ENCODE measurements at regions not wholly inside any gene's neighbourhood (a gene's known extent, or its start where the extent isn't known, plus 50 kb on each side); places are given as distances from the start of the nearest gene placed in this dataset.

DNA sequence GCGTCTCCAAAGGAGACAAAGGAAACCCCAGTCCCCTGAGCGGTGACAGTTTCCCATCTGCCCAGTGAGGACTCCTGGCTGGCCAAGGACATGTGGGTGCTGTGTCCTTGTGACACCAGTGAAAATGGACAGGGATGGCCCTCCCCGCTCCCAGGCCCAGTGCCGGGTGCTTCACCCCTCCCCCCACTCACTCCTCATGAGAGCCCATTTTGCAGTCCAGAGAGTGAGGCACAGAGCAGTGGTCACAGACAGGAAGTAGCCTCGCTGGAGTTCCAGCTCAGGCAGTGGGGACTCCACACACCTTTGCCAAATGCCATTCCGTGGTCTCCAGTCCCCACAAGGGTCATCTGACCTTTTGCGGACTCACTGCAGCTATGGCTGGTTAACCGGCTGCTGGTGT is 642.9 kb downstream of the PTPRU start:
- Histone ChIP-seq H3K4me3 (no peak overlapping the region), H3K4me1 (peaks cover 15 to 19% of the 10 kb centered on the region in 2 donors), H3K27me3 (no peaks in the 10 kb centered on the region), H3K9me3 (no peaks in the 10 kb centered on the region), H3K36me3 (no peaks in the 10 kb centered on the region), H3K27ac (no peak overlapping the region)
- intact Hi-C loops (cut with DNase I; ENCODE audit: low total_unique reads) (no loop called here), in situ Hi-C loops (cut with MboI; ENCODE audit: low sequenced_read_pairs in 4 of 4) (no loop called here)
- no peak for DNase-seq
- no peak for ATAC-seq
- TF ChIP-seq POLR2A (IDR thresholded peaks at IDR 0.05): no peak
- TF ChIP-seq, protein P1, sequence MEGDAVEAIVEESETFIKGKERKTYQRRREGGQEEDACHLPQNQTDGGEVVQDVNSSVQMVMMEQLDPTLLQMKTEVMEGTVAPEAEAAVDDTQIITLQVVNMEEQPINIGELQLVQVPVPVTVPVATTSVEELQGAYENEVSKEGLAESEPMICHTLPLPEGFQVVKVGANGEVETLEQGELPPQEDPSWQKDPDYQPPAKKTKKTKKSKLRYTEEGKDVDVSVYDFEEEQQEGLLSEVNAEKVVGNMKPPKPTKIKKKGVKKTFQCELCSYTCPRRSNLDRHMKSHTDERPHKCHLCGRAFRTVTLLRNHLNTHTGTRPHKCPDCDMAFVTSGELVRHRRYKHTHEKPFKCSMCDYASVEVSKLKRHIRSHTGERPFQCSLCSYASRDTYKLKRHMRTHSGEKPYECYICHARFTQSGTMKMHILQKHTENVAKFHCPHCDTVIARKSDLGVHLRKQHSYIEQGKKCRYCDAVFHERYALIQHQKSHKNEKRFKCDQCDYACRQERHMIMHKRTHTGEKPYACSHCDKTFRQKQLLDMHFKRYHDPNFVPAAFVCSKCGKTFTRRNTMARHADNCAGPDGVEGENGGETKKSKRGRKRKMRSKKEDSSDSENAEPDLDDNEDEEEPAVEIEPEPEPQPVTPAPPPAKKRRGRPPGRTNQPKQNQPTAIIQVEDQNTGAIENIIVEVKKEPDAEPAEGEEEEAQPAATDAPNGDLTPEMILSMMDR (IDR thresholded peaks at IDR 0.05 in 4 of 5, conservative IDR thresholded peaks at IDR 0.05 in 1 of 5): no peak

DNA sequence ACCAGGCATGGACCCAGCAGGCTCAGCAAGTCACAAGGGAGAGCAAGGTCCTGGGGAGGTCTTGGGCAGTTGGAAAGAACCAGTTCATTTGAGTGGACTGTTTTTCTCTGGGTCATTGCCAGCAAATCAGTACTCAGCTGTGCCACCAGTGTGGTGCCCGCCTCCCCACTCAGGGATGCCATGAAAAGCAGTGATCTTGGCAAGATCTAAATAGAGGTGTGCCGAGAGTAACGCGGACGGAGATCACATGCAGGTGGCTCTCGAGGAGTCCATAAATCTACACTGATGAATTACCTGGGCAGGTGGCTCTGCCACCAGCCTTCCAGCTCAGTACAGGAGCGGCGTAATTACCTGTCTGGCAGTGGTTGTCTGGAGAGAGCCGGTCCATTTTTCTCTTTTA is 642.2 kb downstream of the PTPRU start:
- in situ Hi-C loops (cut with MboI; ENCODE audit: low sequenced_read_pairs in 4 of 4) (no loop called here), intact Hi-C loops (cut with DNase I; ENCODE audit: low total_unique reads) (no loop called here)
- no peak overlapping the region for H3K4me3 ChIP-seq
- H3K27me3 ChIP-seq: no peaks in the 10 kb centered on the region
- DNase-seq: no peak
- no peak for ATAC-seq
- TF ChIP-seq, protein P1 (IDR thresholded peaks at IDR 0.05 in 4 of 5, conservative IDR thresholded peaks at IDR 0.05 in 1 of 5): no peak
- no peak for TF ChIP-seq POLR2A (IDR thresholded peaks at IDR 0.05)
- H3K36me3 ChIP-seq: no peaks in the 10 kb centered on the region
- H3K27ac ChIP-seq: no peak overlapping the region
- H3K4me1 ChIP-seq: peaks cover 15 to 19% of the 10 kb centered on the region in 2 donors
- H3K9me3 ChIP-seq: no peaks in the 10 kb centered on the region

DNA sequence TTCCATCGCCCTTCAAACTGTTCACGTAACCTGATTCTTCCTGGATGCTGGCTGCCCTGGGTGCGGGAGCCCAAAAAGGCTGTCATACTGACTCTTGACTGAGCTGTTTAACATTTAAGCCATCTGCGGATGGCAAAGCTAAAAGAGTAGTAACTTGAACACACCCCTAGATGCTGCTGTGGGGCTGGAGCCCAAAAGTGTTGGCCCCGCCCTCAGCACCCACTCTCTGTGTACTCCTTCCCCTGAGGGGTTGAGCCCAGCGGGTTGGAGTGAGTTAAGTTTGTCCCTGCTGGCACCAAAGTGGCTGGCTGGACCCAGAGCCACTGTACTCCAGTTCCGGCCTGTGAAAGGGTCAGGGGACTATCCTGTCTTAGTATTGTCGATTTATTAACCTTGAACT is 640.6 kb downstream of the PTPRU start:
- in situ Hi-C loops (cut with MboI; ENCODE audit: low sequenced_read_pairs in 4 of 4) (no loop called here), intact Hi-C loops (cut with DNase I; ENCODE audit: low total_unique reads) (no loop called here)
- H3K4me3 ChIP-seq: no peak overlapping the region
- ATAC-seq (no peak), DNase-seq (no peak)
- no peaks in the 10 kb centered on the region for H3K27me3 ChIP-seq
- no peaks in the 10 kb centered on the region for H3K9me3 ChIP-seq
- H3K36me3 ChIP-seq: no peaks in the 10 kb centered on the region
- no peak for TF ChIP-seq POLR2A (IDR thresholded peaks at IDR 0.05)
- TF ChIP-seq, protein P1 (IDR thresholded peaks at IDR 0.05 in 4 of 5, conservative IDR thresholded peaks at IDR 0.05 in 1 of 5): no peak
- H3K27ac ChIP-seq: no peak overlapping the region
- H3K4me1 ChIP-seq: peaks cover 15 to 19% of the 10 kb centered on the region in 2 donors

DNA sequence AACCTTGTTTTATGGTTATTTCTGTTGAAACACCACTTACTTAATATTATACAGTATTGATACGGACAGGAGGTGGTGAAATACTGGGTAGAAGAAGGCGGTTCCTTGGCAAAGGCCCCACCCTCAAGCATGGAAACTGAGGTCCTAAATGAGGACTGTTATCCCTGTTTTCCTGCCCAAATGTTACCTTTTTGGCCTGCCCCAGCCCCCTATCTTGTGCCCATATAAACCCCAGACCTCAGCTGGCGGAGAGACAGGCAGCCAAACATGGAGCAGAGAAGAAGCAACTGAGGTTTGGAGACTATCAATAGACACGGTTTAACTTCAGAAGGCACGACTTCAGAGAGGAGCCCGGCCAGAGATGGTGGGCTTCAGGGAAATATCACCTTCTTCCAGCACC is 640.1 kb downstream of the PTPRU start:
- Histone ChIP-seq H3K4me3 (no peak overlapping the region), H3K36me3 (no peaks in the 10 kb centered on the region), H3K4me1 (peaks cover 15 to 19% of the 10 kb centered on the region in 2 donors), H3K27me3 (no peaks in the 10 kb centered on the region), H3K27ac (no peak overlapping the region), H3K9me3 (no peaks in the 10 kb centered on the region)
- no peak for DNase-seq
- in situ Hi-C loops (cut with MboI; ENCODE audit: low sequenced_read_pairs in 4 of 4): no loop called here
- TF ChIP-seq, protein P1 (IDR thresholded peaks at IDR 0.05 in 4 of 5, conservative IDR thresholded peaks at IDR 0.05 in 1 of 5): no peak
- TF ChIP-seq POLR2A (IDR thresholded peaks at IDR 0.05): no peak
- intact Hi-C loops (cut with DNase I; ENCODE audit: low total_unique reads): no loop called here
- no peak for ATAC-seq

- Histone ChIP-seq H3K36me3 (no peaks in the 10 kb centered on the region), H3K4me1 (peaks cover 15 to 19% of the 10 kb centered on the region in 2 donors), H3K27ac (peak overlapping the region in 2 of 4 donors; percentile 27 to 49), H3K9me3 (no peaks in the 10 kb centered on the region), H3K4me3 (no peak overlapping the region), H3K27me3 (no peaks in the 10 kb centered on the region)
- peak in 1 of 2 donors; percentile 36 for DNase-seq
- in situ Hi-C loops (cut with MboI; ENCODE audit: low sequenced_read_pairs in 4 of 4): no loop called here
- TF ChIP-seq POLR2A (IDR thresholded peaks at IDR 0.05): no peak
- peak; percentile 79 to 80 for ATAC-seq
- intact Hi-C loops (cut with DNase I; ENCODE audit: low total_unique reads): loop anchor here (1.0 kb wide), 1 partner anchor 25 kb away; no protein-coding TSS in a partner anchor
Observed at GRCh38 chr1:29875557-29876028, 639.3 kb downstream of the PTPRU start.

All from gastrocnemius medialis (tissue), 4 donors.